Right atrium auricular region (tissue), 2 donors: ENCODE measurements at regions not wholly inside any gene's neighbourhood (a gene's known extent, or its start where the extent isn't known, plus 50 kb on each side); places are given as distances from the start of the nearest gene placed in this dataset.

Source experiments
- DNase-seq: peaks from one replicate; pipeline ENCODE4 v3.0.0-alpha.2; 2019; ENCODE audit warnings: low spot score
- H3K27ac ChIP-seq, 2 donors: fragments of 200-600 bp; sonication (generic); 1 replicate in 1 of 2; 2 replicates in 1 of 2; pipeline ENCODE4 v1.5.1; 2016 to 2019
- H3K27me3 ChIP-seq, 2 donors: fragments of 200-600 bp; sonication (generic); one replicate each; pipeline versions ENCODE4 v1.5.1 to v1.6.0; 2017 to 2019
- H3K36me3 ChIP-seq: fragments of 200-600 bp; sonication (generic); one replicate; pipeline ENCODE4 v1.5.1; 2016
- H3K4me1 ChIP-seq, 2 donors: fragments of 200-600 bp; sonication (generic); one replicate each; pipeline versions ENCODE4 v1.5.1 to v1.6.0; 2017 to 2019
- H3K4me3 ChIP-seq, 2 donors: fragments of 200-600 bp; sonication (generic); 1 replicate in 1 of 2; 2 replicates in 1 of 2; pipeline ENCODE4 v1.5.1; 2017 to 2019; ENCODE audit warnings: mild to moderate bottlenecking in 1 of 2, moderate library complexity in 1 of 2
- H3K9me3 ChIP-seq, 2 donors: fragments of 200-600 bp; sonication (generic); one replicate each; pipeline ENCODE4 v1.5.1; 2019
- CTCF ChIP-seq, 2 donors: fragments of 200-600 bp; sonication (generic); IDR thresholded peaks; one replicate each; pipeline ENCODE4 v1.5.1; 2019; ENCODE audit warnings: antibody characterized with exemption in 2 of 2

DNA sequence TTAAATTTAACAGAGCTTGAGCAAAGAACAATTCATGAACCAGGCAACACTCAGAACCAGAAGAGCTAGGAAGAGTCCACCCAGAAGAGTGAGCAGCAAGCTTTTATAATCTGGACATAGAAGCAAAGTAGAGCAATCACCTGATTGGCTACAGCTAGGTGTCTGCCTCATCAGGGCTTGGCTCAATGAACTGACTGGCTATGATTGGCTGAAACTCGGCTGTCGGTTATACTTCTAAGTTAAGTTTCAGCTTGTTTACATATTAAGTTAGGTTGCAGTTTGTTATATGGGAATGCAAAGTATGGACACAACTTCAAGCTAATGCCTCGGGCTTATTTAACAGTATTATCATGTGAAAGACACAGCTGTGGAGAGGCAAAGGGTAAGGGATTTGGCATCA, 63.2 kb upstream of the NABP1 start:
- Histone ChIP-seq H3K27ac (no peak overlapping the region), H3K27me3 (no peaks in the 10 kb centered on the region), H3K4me3 (no peak overlapping the region), H3K4me1 (no peaks in the 10 kb centered on the region), H3K36me3 (no peaks in the 10 kb centered on the region), H3K9me3 (no peaks in the 10 kb centered on the region)
- no peak for TF ChIP-seq CTCF (IDR thresholded peaks at IDR 0.05)
- no peak for DNase-seq

- Histone ChIP-seq H3K27ac (no peak overlapping the region), H3K9me3 (no peaks in the 10 kb centered on the region), H3K4me1 (no peaks in the 10 kb centered on the region), H3K36me3 (no peaks in the 10 kb centered on the region), H3K27me3 (no peaks in the 10 kb centered on the region), H3K4me3 (no peak overlapping the region)
- no peak for DNase-seq
- TF ChIP-seq CTCF (IDR thresholded peaks at IDR 0.05) = no peak
Measured at GRCh38 chr2:191615596-191615995, 62.3 kb upstream of the NABP1 start.

DNA sequence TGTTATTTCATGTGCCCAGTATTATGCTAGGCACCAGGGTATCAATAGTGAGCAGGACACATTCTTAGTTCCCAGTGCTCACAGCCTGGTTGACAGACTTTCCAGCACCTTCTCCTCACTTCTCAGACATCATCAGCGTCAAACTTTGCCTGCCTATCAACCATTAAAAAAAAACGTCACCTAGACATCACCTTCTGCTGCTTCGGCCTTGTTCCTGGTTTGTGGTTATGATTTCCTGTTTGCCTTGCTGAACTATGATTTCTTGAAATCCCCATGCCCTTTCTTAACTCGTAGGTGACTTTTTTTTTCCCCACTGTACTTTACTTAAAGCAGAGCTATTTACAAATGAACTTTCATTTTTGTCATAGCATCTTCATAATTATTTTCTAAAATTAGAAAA, 60.4 kb upstream of the NABP1 start:
- no peaks in the 10 kb centered on the region for H3K36me3 ChIP-seq
- no peaks in the 10 kb centered on the region for H3K27me3 ChIP-seq
- no peak overlapping the region for H3K27ac ChIP-seq
- no peak for DNase-seq
- no peak overlapping the region for H3K4me3 ChIP-seq
- H3K9me3 ChIP-seq = no peaks in the 10 kb centered on the region
- no peaks in the 10 kb centered on the region for H3K4me1 ChIP-seq
- no peak for TF ChIP-seq CTCF (IDR thresholded peaks at IDR 0.05)

GRCh38 chr2:191618046-191618780, 59.7 kb upstream of the NABP1 start:
- Histone ChIP-seq H3K27ac (no peak overlapping the region), H3K27me3 (no peaks in the 10 kb centered on the region), H3K36me3 (no peaks in the 10 kb centered on the region), H3K4me1 (no peaks in the 10 kb centered on the region), H3K4me3 (no peak overlapping the region), H3K9me3 (no peaks in the 10 kb centered on the region)
- no peak for DNase-seq
- TF ChIP-seq CTCF (IDR thresholded peaks at IDR 0.05) = no peak

- no peak overlapping the region for H3K27ac ChIP-seq
- no peak for DNase-seq
- no peaks in the 10 kb centered on the region for H3K27me3 ChIP-seq
- H3K9me3 ChIP-seq = no peaks in the 10 kb centered on the region
- no peak overlapping the region for H3K4me3 ChIP-seq
- no peak for TF ChIP-seq CTCF (IDR thresholded peaks at IDR 0.05)
- H3K36me3 ChIP-seq = no peaks in the 10 kb centered on the region
- H3K4me1 ChIP-seq = no peaks in the 10 kb centered on the region
Measured at GRCh38 chr2:191618786-191619185, 59.1 kb upstream of the NABP1 start.

DNA sequence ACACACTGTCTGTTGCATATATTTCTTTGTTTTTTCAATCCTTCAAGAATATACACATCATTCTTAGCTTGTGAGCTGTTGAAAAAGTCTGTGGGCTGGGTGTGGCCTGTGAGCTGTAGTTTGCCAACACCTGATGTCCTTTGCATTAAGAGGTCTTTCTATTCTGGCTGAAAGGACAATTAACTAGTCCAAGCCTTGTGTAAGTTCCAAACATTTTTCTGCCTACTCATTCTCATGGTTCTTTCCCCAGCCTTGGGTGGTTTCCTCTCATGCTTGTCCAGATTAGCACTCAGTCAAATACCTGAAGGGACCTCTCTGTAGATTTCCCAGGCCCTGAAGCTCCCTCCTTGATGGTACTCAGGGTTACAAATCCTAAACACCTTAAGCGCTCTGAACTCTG, 57.8 kb upstream of the NABP1 start:
- Histone ChIP-seq H3K4me3 (no peak overlapping the region), H3K4me1 (no peaks in the 10 kb centered on the region), H3K36me3 (no peaks in the 10 kb centered on the region), H3K9me3 (no peaks in the 10 kb centered on the region), H3K27me3 (no peaks in the 10 kb centered on the region), H3K27ac (no peak overlapping the region)
- DNase-seq = no peak
- no peak for TF ChIP-seq CTCF (IDR thresholded peaks at IDR 0.05)
